CD4-positive, alpha-beta T cell (primary cell): ENCODE measurements at regions not wholly inside any gene's neighbourhood (a gene's known extent, or its start where the extent isn't known, plus 50 kb on each side); places are given as distances from the start of the nearest gene placed in this dataset.

Source experiments
- ATAC-seq: fragments of 200-7000 bp; cut with Tn5 transposase; one replicate; pipeline ENCODE4 v1.10.0; 2022; ENCODE audit warnings: mild to moderate bottlenecking; ENCODE audit not compliant: poor library complexity
- CTCF ChIA-PET: fragments of 350-600 bp; sonication (Branson Sonifier 250); formaldehyde crosslinking; loops from one replicate; lab custom pipeline; 2021; ENCODE audit warnings: antibody characterized with exemption, inconsistent platforms; lab: Charles Lee
- POLR2A ChIA-PET: fragments of 350-600 bp; sonication (Branson Sonifier 250); formaldehyde crosslinking; loops from one replicate; lab custom pipeline; 2021; ENCODE audit warnings: antibody characterized with exemption, inconsistent platforms; lab: Charles Lee
- DNase-seq, 14 experiments: peaks; one replicate each; pipeline ENCODE4 v3.0.0-alpha.2; 2013 to 2020; ENCODE audit warnings: mixed read lengths in 2 of 14
- H3K27ac ChIP-seq, 2 donors: one replicate each; pipeline versions ENCODE4 v1.5.1 to v1.7.0; 2013; ENCODE audit warnings: low read length in 2 of 2, low read depth in 1 of 2, mild to moderate bottlenecking in 1 of 2
- H3K27me3 ChIP-seq, 2 experiments: 1 replicate in 1 of 2; 2 replicates in 1 of 2; pipeline versions ENCODE4 v1.6.1 to v1.7.0; 2013; ENCODE audit warnings: low read length in 2 of 2, control low read depth in 1 of 2, mild to moderate bottlenecking in 1 of 2, moderate library complexity in 1 of 2; ENCODE audit not compliant: insufficient read depth in 2 of 2, control insufficient read depth in 1 of 2
- H3K36me3 ChIP-seq: one replicate; pipeline ENCODE4 v1.6.1; 2013; ENCODE audit warnings: low read length, control low read depth; ENCODE audit not compliant: insufficient read depth
- H3K4me1 ChIP-seq: one replicate; pipeline ENCODE4 v1.6.1; 2013; ENCODE audit warnings: low read length, control low read depth; ENCODE audit not compliant: insufficient read depth
- H3K4me3 ChIP-seq: one replicate; pipeline ENCODE4 v1.5.1; 2013; ENCODE audit warnings: mild to moderate bottlenecking, low read length, moderate library complexity
- H3K9me3 ChIP-seq, 2 experiments: 1 replicate in 1 of 2; 2 replicates in 1 of 2; pipeline versions ENCODE4 v1.6.1 to v1.7.0; 2013; ENCODE audit warnings: low read length in 2 of 2, mild to moderate bottlenecking in 2 of 2, control low read depth in 1 of 2, moderate library complexity in 1 of 2; ENCODE audit not compliant: control insufficient read depth in 1 of 2, insufficient read depth in 1 of 2
- H3K27ac Mint-ChIP-seq: one replicate; pipeline ENCODE4 v1.8.0; 2020; ENCODE audit warnings: mixed read lengths
- H3K27me3 Mint-ChIP-seq: one replicate; pipeline ENCODE4 v1.8.0; 2021; ENCODE audit warnings: mixed read lengths
- H3K36me3 Mint-ChIP-seq: one replicate; pipeline ENCODE4 v1.8.0; 2021; ENCODE audit warnings: low read depth, mixed read lengths
- H3K4me1 Mint-ChIP-seq: one replicate; pipeline ENCODE4 v1.8.0; 2021; ENCODE audit warnings: low read depth, mixed read lengths
- H3K4me3 Mint-ChIP-seq: one replicate; pipeline ENCODE4 v1.8.0; 2020; ENCODE audit warnings: mild to moderate bottlenecking, mixed read lengths
- H3K9me3 Mint-ChIP-seq: one replicate; pipeline ENCODE4 v1.8.0; 2020; ENCODE audit warnings: mixed read lengths
- CTCF ChIP-seq: fragments of 200-600 bp; IDR thresholded peaks from one replicate; pipeline ENCODE4 v1.8.0; 2022; ENCODE audit warnings: antibody characterized with exemption, mild to moderate bottlenecking
- intact Hi-C, 2 experiments: fragments of 100-400 bp; cut with DNase I in 1 of 2; cut with micrococcal nuclease in 1 of 2; formaldehyde crosslinking; loops; one replicate each; pipeline versions ENCODE4 v1.15.1 to v1.9.0; 2023 to 2025; cut with DNase I, micrococcal nuclease

GRCh38 chr5:153429761-153430380 lies 60.6 kb upstream of the GRIA1 start:
- no peak for TF ChIP-seq CTCF
- H3K4me3 ChIP-seq: no peak overlapping the region
- H3K9me3 ChIP-seq: no peaks in the 10 kb centered on the region
- intact Hi-C loops: no loop called here
- no peak overlapping the region for H3K27ac ChIP-seq
- peaks cover 3% of the 10 kb centered on the region for H3K9me3 Mint-ChIP-seq
- H3K27ac Mint-ChIP-seq: no peak overlapping the region
- no peaks in the 10 kb centered on the region for H3K27me3 Mint-ChIP-seq
- ChIA-PET POLR2A (no interaction called here), CTCF (no interaction called here)
- H3K36me3 ChIP-seq: no peaks in the 10 kb centered on the region
- no peaks in the 10 kb centered on the region for H3K4me1 ChIP-seq
- no peaks in the 10 kb centered on the region for H3K27me3 ChIP-seq
- no peak overlapping the region for H3K4me3 Mint-ChIP-seq
- H3K4me1 Mint-ChIP-seq: no peaks in the 10 kb centered on the region
- ATAC-seq: no peak
- no peaks in the 10 kb centered on the region for H3K36me3 Mint-ChIP-seq
- no peak for DNase-seq

DNA sequence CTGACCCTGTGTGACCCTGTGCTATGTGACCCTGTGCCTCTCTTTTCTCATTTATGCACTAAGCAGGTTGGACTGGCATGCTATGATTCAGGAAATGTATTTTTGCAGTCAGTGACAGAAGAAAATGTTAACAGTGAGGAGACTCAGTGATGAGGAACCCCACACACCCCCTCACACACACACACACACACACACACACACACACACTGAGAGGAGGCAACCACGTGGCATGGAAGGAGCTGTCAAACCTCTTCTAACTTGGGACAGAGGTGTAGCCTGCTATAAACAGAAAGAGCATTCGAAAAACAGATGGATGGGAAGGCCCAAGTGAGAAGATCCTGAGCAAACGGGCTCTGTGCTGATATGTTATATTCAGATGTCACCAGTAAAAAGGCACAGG lies 57.9 kb upstream of the GRIA1 start:
- Mint-ChIP-seq H3K36me3 (no peaks in the 10 kb centered on the region), H3K9me3 (peaks cover under 1% of the 10 kb centered on the region), H3K4me1 (no peaks in the 10 kb centered on the region), H3K27me3 (no peaks in the 10 kb centered on the region), H3K27ac (no peak overlapping the region), H3K4me3 (no peak overlapping the region)
- H3K9me3 ChIP-seq: no peaks in the 10 kb centered on the region
- H3K4me3 ChIP-seq: no peak overlapping the region
- no peak for TF ChIP-seq CTCF
- ATAC-seq (no peak), DNase-seq (no peak)
- H3K36me3 ChIP-seq: no peaks in the 10 kb centered on the region
- H3K4me1 ChIP-seq: no peaks in the 10 kb centered on the region
- intact Hi-C loops: no loop called here
- no peak overlapping the region for H3K27ac ChIP-seq
- ChIA-PET CTCF (no interaction called here), POLR2A (no interaction called here)
- no peaks in the 10 kb centered on the region for H3K27me3 ChIP-seq

DNA sequence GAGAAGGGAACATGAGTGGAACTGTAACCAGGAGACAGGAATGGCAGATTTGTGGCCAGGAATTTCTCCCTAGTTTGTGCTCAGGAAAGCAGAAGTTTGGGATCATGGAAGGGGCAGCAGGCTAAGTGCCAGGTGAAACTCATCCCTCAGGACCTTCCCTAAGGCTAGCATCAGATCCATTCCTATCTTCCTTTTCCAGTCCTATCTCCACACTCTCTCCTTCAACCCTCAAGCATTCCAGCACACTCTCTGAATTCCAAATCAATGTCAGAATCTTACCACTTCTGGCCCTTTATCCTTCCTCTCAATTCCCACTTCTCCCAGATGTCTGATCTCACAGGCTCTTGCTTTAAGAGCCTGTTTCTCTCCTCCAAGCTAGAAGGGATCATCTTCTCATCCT lies 53.2 kb upstream of the GRIA1 start:
- H3K4me1 Mint-ChIP-seq: no peaks in the 10 kb centered on the region
- no peak overlapping the region for H3K27ac Mint-ChIP-seq
- no peaks in the 10 kb centered on the region for H3K27me3 ChIP-seq
- ChIA-PET POLR2A (no interaction called here), CTCF (no interaction called here)
- H3K36me3 Mint-ChIP-seq: no peaks in the 10 kb centered on the region
- no peak overlapping the region for H3K4me3 Mint-ChIP-seq
- no peak for TF ChIP-seq CTCF
- H3K36me3 ChIP-seq: no peaks in the 10 kb centered on the region
- H3K4me3 ChIP-seq: no peak overlapping the region
- no peaks in the 10 kb centered on the region for H3K27me3 Mint-ChIP-seq
- no peaks in the 10 kb centered on the region for H3K9me3 ChIP-seq
- no peak for ATAC-seq
- intact Hi-C loops: no loop called here
- no peaks in the 10 kb centered on the region for H3K4me1 ChIP-seq
- no peak for DNase-seq
- H3K9me3 Mint-ChIP-seq: no peaks in the 10 kb centered on the region
- H3K27ac ChIP-seq: no peak overlapping the region
